Spinal cord (tissue), 9 donors: ENCODE measurements at regions not wholly inside any gene's neighbourhood (a gene's known extent, or its start where the extent isn't known, plus 50 kb on each side); places are given as distances from the start of the nearest gene placed in this dataset.
"Not testable (repeated sequence)": the region's sequence is repeated elsewhere in the genome, so short reads cannot be mapped to it uniquely, and the experiment has no call there.

Experiments used
- DNase-seq, 6 donors: peaks; one replicate each; pipeline versions ENCODE4 v3.0.0 to v3.0.0-alpha.2; 2013 to 2015; ENCODE audit warnings: low spot score in 6 of 6, low read depth in 4 of 6
- H3K27ac ChIP-seq: one replicate; pipeline ENCODE4 v1.5.1; 2013; ENCODE audit warnings: low read depth, low read length, control low read depth
- H3K27me3 ChIP-seq: one replicate; pipeline ENCODE4 v1.6.1; 2013; ENCODE audit warnings: low read length; ENCODE audit not compliant: control insufficient read depth, insufficient read depth
- H3K36me3 ChIP-seq: one replicate; pipeline ENCODE4 v1.6.1; 2013; ENCODE audit warnings: low read length; ENCODE audit not compliant: control insufficient read depth, insufficient read depth
- H3K4me1 ChIP-seq: one replicate; pipeline ENCODE4 v1.6.1; 2013; ENCODE audit warnings: low read length; ENCODE audit not compliant: control insufficient read depth, insufficient read depth
- H3K4me3 ChIP-seq: one replicate; pipeline ENCODE4 v1.5.1; 2013; ENCODE audit warnings: low read depth, low read length, control low read depth
- H3K9me3 ChIP-seq: one replicate; pipeline ENCODE4 v1.6.1; 2013; ENCODE audit warnings: low read length; ENCODE audit not compliant: control insufficient read depth, insufficient read depth
- WGBS: methylation state at CpG from one replicate; pipeline ENCODE4 v1.1.5; 2013; ENCODE audit warnings: missing lambda C conversion rate; ENCODE audit not compliant: insufficient coverage; 5-methylcytosine and 5-hydroxymethylcytosine counted together
- donor health status: healthy.

DNA sequence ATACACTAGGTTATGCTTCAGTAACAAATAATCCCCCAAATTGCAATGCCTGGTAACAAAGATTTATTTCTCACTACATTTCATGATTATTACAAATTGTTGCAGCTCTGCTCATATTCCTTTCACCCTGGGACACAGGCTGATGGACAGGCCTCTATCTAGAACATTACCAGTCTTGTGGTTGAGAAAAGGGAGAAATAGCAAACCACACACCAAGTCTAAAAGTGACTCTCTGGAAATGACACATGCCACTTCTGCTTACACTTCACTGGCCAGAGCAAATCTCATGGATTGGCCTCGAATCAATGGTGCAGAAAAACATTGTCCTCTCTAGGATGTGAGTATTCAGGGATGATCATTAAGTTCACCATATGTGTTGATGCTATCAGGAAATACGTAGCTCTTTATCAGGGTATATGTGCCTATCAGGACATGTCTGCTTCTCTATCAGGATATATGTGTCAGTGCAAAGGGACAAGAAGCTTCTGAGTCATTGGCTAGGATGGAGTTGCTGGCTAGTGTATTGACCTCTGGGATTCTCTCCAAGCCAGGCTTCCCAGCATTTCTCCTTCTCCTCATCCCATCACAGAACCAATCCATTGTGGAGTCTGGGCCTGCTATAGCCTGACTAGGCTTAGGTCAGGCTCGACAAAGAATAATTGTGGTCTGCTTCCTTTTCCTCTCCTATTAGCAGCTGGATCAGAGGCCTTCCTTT lies 91.1 kb upstream of the CEP78 start:
- Histone ChIP-seq H3K36me3 (no peaks in the 10 kb centered on the region), H3K4me3 (no peak overlapping the region), H3K9me3 (peaks cover 1% of the 10 kb centered on the region), H3K27me3 (no peaks in the 10 kb centered on the region), H3K4me1 (peaks cover 3% of the 10 kb centered on the region), H3K27ac (no peak overlapping the region)
- no peak for DNase-seq
- WGBS = 100% methylated on average over 1 of the region's 3 CpGs

DNA sequence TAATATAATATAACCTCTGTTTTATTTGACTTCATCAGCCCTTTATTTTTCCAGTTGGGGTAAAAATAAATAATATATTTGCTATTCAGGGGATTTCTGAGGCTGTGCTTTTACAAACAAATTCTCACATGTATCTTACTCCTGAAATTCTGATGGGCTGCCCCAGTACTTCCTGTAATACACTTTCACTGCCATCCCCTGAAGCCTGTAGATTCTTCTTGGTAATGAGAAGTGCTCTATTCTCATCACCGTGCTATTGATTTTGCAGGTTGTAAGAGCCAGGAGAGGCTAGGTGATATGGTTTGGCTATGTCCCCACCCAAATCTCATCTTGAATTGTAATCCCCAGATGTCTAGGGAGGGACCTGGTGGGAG lies 91.9 kb upstream of the CEP78 start:
- Histone ChIP-seq H3K36me3 (no peaks in the 10 kb centered on the region), H3K27me3 (no peaks in the 10 kb centered on the region), H3K27ac (no peak overlapping the region), H3K4me1 (no peaks in the 10 kb centered on the region), H3K4me3 (no peak overlapping the region), H3K9me3 (peaks cover 1% of the 10 kb centered on the region)
- no peak for DNase-seq
- WGBS = no CpG with 5 or more reads among the region's 1 CpG

DNA sequence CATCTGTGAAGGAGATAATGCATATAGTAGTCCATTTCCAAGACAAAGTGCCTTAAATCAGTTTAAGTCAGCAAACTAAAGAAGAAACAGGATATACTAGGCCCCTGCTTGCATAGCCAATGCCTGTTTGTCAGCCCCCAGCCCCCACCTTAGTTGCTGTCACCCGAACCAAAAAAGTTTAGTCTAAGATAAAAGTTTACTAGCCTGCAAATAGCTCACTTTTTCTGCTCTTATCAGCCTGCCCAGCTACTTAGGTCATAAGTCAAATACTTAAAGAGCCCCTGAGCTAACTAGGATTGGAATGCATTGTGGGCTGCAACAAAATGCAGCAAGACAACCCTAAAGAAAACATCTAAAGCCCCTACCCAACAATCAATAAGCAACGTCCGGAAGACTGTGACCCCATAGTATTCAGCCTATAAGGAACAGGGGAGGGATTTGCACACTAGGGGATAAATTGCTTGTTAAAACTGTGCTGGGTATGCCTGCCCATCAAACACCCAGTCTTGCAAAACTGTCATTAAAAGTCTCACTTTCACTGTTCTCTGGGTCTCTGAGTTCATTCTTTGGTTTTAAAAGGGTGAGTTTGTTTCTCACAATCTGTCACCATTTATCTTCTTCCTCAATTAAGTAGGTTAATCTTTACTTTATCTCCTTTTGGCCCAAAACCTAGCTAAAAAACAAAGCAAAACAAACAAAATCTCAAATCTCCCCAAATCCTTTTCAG lies 92.4 kb upstream of the CEP78 start:
- H3K27me3 ChIP-seq = no peaks in the 10 kb centered on the region
- 50% methylated on average over 1 of the region's 3 CpGs for WGBS
- DNase-seq = no peak
- H3K27ac ChIP-seq = no peak overlapping the region
- no peaks in the 10 kb centered on the region for H3K4me1 ChIP-seq
- peaks cover 1% of the 10 kb centered on the region for H3K9me3 ChIP-seq
- H3K4me3 ChIP-seq = no peak overlapping the region
- H3K36me3 ChIP-seq = no peaks in the 10 kb centered on the region

DNA sequence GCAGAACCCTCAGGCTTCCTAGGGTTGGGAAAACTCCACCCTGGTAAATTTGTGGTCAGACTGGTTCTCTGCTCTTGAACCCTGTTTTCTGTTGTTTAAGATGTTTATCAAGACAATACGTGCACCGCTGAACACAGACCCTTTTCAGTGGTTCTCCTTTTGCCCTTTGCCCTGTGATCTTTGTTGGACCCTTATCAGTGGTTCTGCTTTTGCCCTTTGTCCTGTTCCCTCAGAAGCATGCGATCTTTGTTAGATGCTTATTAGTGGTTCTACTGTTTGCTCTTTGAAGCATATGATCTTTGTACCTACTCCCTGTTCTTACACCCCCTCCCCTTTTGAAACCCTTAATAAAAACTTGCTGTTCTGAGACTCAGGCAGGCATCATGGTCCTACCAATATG lies 93.6 kb upstream of the CEP78 start:
- WGBS = 100% methylated on average over 1 of the region's 3 CpGs
- H3K4me1 ChIP-seq, H3K36me3 ChIP-seq, H3K4me3 ChIP-seq, DNase-seq, H3K27ac ChIP-seq, H3K27me3 ChIP-seq, H3K9me3 ChIP-seq: not testable (repeated sequence)

DNA sequence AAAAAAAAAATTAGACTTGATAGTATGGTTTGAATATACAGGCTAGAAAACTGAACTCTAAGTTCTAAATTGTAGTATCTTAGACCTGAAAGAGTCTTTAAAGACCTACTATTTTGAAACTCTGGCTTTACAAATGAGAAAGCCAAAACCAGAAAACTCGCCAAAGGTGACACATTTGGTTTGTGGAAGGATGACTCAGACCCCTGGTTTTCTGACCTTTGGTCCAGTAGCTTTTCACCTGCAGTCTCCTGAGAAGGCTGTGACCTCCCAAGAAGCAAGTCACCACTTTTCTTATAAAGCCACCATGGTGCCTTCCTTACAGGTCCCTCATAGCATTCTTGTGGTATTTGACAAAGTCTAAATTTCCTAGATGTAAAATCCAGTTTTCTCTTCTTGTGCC lies 102.1 kb upstream of the CEP78 start:
- no peak for DNase-seq
- no peaks in the 10 kb centered on the region for H3K36me3 ChIP-seq
- H3K4me1 ChIP-seq = peaks cover 7% of the 10 kb centered on the region
- no peak overlapping the region for H3K4me3 ChIP-seq
- WGBS = no CpG with 5 or more reads among the region's 1 CpG
- no peaks in the 10 kb centered on the region for H3K9me3 ChIP-seq
- H3K27ac ChIP-seq = no peak overlapping the region
- no peaks in the 10 kb centered on the region for H3K27me3 ChIP-seq

DNA sequence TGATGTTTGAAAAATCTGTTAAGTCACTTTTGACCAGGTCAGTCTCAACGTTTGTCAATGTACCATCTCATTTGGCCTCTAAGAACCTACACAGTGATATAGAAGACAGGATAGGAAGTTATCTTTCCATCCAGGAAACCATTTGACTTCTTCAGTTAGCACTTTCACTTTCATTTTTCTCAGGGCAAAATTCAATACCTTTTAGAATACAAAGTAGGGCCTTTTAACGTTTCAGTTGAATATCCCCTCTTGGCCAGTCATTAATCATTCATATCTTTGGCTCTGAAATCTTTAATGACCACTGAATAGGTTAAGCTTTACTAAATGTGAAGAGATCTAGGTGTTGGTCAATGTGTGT lies 101.1 kb upstream of the GNAQ start:
- H3K27ac ChIP-seq = no peak overlapping the region
- no peaks in the 10 kb centered on the region for H3K27me3 ChIP-seq
- DNase-seq = no peak
- no peaks in the 10 kb centered on the region for H3K9me3 ChIP-seq
- no CpG with 5 or more reads among the region's 2 CpGs for WGBS
- no peaks in the 10 kb centered on the region for H3K36me3 ChIP-seq
- H3K4me3 ChIP-seq = no peak overlapping the region
- H3K4me1 ChIP-seq = peaks cover 8% of the 10 kb centered on the region

DNA sequence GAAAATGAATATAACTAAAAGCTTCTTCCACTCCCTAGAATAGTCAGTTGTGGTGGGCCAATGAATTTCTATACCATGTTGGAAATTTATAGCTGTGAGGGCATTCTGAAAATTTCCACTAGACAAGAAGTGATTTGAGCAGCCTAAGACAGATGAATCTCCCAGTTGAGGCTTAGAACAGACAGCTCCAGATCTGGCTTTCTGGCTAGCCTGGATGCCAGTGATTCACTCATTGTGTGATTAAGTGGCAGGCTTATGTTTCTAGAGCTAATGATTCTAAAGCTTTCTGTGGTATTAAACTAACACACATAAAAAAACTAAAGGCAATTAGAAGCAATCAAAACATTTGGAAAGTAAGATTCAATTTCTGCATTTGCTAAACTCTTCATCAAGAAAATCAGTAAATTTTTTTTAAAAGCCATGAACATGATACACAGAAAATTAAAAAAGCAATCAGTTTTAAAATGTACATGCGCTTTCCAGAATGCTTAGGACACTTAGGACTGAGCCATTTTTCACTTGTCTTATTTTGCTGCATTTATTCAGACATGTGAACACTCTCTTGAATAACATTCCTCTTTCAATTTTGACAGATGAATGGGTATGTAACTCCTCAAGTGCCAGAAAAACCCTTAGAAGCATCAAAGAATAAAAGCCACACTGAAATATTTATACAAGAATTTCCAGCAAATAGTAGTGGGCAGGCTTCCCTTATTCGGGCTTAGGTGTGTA lies 100.5 kb upstream of the GNAQ start:
- Histone ChIP-seq H3K36me3 (no peaks in the 10 kb centered on the region), H3K4me3 (no peak overlapping the region), H3K27ac (no peak overlapping the region), H3K27me3 (no peaks in the 10 kb centered on the region), H3K9me3 (no peaks in the 10 kb centered on the region), H3K4me1 (peaks cover 12% of the 10 kb centered on the region)
- peak in 2 of 6 donors; percentile 32 for DNase-seq
- WGBS = no CpG with 5 or more reads among the region's 2 CpGs

DNA sequence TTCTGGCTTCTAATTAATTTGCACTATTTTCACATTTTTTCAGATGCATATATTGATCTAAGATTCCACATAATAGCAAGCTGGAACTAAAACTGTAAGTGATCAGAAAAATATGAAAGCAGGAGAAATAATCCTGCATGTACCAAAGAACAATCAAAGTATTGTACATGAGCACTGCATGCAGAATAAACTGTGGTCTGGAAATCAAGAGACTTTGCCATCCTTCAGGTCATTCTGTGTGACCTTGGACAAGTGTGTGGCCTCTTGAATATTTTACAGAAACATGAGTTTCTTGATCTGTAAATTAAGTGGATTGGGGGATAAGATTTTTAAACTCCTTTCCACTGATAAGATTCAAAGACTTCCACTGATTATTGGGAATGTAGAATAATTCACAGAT lies 99.2 kb upstream of the GNAQ start:
- no peak overlapping the region for H3K27ac ChIP-seq
- no peaks in the 10 kb centered on the region for H3K36me3 ChIP-seq
- H3K4me3 ChIP-seq = no peak overlapping the region
- no peaks in the 10 kb centered on the region for H3K27me3 ChIP-seq
- H3K9me3 ChIP-seq = no peaks in the 10 kb centered on the region
- peaks cover 14% of the 10 kb centered on the region for H3K4me1 ChIP-seq
- no peak for DNase-seq

DNA sequence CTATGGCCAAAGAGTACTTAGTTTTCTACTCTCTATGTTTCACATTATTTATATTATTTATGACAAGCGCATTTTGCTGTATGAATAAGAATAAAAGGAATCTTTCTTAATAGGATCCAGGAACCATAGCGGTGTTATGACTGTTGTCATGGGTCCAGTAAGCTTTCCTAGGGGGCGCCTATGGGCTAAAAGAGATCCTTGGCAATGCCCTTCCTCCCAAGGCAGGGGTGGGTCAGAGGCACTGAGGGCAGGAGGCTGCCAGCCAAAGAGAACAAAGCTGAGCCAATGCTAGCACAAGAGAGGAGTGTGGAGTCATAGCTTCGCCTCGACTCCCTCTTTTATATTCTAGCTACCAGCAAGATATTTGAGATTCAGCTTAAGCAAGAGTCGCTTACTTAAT lies 98.4 kb upstream of the GNAQ start:
- Histone ChIP-seq H3K27ac (peak overlapping the region; percentile 57), H3K9me3 (no peaks in the 10 kb centered on the region), H3K4me1 (peaks cover 14% of the 10 kb centered on the region), H3K4me3 (no peak overlapping the region), H3K27me3 (no peaks in the 10 kb centered on the region), H3K36me3 (no peaks in the 10 kb centered on the region)
- WGBS = 26% methylated on average over 4 of the region's 6 CpGs
- DNase-seq = peak in 5 of 6 donors; percentile 56 to 89 (median 64)
